ENCODE measurements at regions not wholly inside any gene's neighbourhood (a gene's known extent, or its start where the extent isn't known, plus 50 kb on each side); places are given as distances from the start of the nearest gene placed in this dataset.

DNA sequence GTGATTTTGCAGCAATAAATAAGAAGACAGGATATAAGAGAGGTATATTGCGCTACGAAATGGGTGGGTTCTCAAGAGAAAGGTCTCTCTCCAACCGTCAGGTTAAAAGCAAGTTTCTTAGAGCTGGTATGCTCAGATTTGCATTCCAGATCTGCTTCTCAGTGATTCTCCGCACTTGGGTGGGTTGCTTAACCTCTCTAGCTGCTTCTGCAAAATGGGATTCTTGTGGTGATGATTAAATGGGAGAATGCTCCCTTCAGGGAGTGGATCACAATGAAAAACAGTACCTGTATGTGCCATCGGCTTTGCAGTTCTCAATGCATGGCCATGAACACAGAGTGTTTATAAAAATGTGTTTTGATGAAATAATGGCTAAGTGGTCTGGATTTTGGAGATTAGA lies 477.7 kb downstream of the TNS1 start:
- Histone ChIP-seq H3K4me1 (ENCODE audit: low read depth) (no peaks in the 10 kb centered on the region), H3K9me3 (ENCODE audit: low read depth) (no peaks in the 10 kb centered on the region), H3K27ac (no peak overlapping the region), H3K4me3 (no peak overlapping the region), H3K36me3 (no peaks in the 10 kb centered on the region), H3K27me3 (peaks cover 3% of the 10 kb centered on the region)
- TF ChIP-seq CTCF (IDR thresholded peaks at IDR 0.05; ENCODE audit: low read depth, low read length), result no peak
- no peak for DNase-seq (ENCODE audit: low read depth in 1 of 2, low spot score in 1 of 2)

DNA sequence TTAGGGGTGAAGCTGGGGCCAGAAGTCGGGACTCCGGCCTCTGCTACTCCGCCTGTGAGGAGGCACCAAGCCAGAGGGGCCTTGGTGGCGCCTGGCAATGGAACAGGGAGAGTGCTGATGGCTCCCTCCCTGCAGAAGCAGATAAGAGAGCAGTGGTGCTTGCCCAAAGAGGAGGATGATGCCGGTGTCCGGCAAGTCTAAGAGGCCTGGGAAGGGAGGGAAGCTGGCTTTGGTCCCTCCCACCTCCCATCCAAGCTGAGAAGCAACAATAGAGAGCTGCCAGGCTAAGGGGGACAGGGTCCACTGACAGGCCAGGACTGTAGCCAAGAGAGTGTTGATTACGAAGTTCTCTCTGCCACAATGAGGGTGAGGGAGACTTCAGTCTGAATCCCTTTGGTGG lies 479.5 kb downstream of the TNS1 start:
- Histone ChIP-seq H3K4me1 (ENCODE audit: low read depth) (no peaks in the 10 kb centered on the region), H3K27ac (no peak overlapping the region), H3K4me3 (no peak overlapping the region), H3K9me3 (ENCODE audit: low read depth) (no peaks in the 10 kb centered on the region), H3K27me3 (peaks cover 3% of the 10 kb centered on the region), H3K36me3 (no peaks in the 10 kb centered on the region)
- TF ChIP-seq CTCF (IDR thresholded peaks at IDR 0.05; ENCODE audit: low read depth, low read length), result no peak
- DNase-seq (ENCODE audit: low read depth in 1 of 2, low spot score in 1 of 2), result no peak

DNA sequence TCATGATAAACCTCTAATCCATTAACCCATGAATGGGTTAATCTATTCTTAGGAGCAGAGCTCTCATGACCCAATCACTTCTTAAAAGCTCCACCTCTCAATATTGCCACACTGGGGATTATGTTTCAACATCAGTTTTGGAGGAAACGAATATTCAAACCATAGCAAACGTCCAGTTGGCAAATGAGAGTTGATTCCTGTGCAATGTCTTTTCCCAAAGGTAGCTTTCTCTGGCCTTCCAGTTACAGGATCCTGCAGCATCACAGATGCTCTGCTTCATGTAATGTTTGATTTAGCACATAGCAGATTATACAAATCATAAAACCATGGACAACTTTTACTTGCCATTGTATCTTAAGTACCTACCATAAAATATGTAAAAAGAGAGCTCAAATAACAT lies 481.0 kb downstream of the TNS1 start:
- no peak for TF ChIP-seq CTCF (IDR thresholded peaks at IDR 0.05; ENCODE audit: low read depth, low read length)
- Histone ChIP-seq H3K4me1 (ENCODE audit: low read depth) (no peaks in the 10 kb centered on the region), H3K36me3 (no peaks in the 10 kb centered on the region), H3K4me3 (no peak overlapping the region), H3K9me3 (ENCODE audit: low read depth) (no peaks in the 10 kb centered on the region), H3K27me3 (peaks cover 3% of the 10 kb centered on the region), H3K27ac (no peak overlapping the region)
- peak in 1 of 2 donors; percentile 7 for DNase-seq (ENCODE audit: low read depth in 1 of 2, low spot score in 1 of 2)

- no peak for TF ChIP-seq CTCF (IDR thresholded peaks at IDR 0.05; ENCODE audit: low read depth, low read length)
- Histone ChIP-seq H3K4me1 (ENCODE audit: low read depth) (no peaks in the 10 kb centered on the region), H3K27ac (no peak overlapping the region), H3K27me3 (peaks cover 3% of the 10 kb centered on the region), H3K9me3 (ENCODE audit: low read depth) (no peaks in the 10 kb centered on the region), H3K36me3 (no peaks in the 10 kb centered on the region), H3K4me3 (no peak overlapping the region)
- no peak for DNase-seq (ENCODE audit: low read depth in 1 of 2, low spot score in 1 of 2)
Measured at GRCh38 chr2:217520356-217521010, 482.3 kb downstream of the TNS1 start.

DNA sequence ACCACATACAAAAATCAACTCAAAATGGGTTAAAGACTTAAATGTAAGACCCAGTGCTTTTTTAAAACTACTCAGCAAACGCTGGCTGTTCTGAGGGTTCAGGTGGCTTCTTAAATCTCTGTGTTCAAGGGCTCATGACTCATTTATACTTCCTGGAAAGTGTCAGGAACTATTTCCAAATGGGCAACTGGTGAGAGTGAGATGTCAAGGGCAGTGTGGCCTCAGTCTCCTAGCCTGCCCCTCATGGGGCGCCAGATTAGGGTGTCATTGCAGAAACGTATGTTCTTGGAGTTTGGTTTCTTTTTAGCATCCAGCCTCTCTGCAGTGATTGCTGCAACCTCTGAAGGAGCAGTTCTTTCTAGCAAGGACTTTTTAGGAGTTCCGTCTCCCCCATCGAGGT lies 485.4 kb downstream of the TNS1 start:
- no peak for DNase-seq (ENCODE audit: low read depth in 1 of 2, low spot score in 1 of 2)
- no peak for TF ChIP-seq CTCF (IDR thresholded peaks at IDR 0.05; ENCODE audit: low read depth, low read length)
- Histone ChIP-seq H3K27me3 (no peaks in the 10 kb centered on the region), H3K9me3 (ENCODE audit: low read depth) (no peaks in the 10 kb centered on the region), H3K4me1 (ENCODE audit: low read depth) (peaks cover 7% of the 10 kb centered on the region), H3K4me3 (no peak overlapping the region), H3K27ac (no peak overlapping the region), H3K36me3 (no peaks in the 10 kb centered on the region)
